Transverse colon (tissue), 4 donors: ENCODE measurements at regions not wholly inside any gene's neighbourhood (a gene's known extent, or its start where the extent isn't known, plus 50 kb on each side); places are given as distances from the start of the nearest gene placed in this dataset.

Experiments used
- DNase-seq: peaks from one replicate; pipeline ENCODE4 v3.0.0-alpha.2; 2019
- H3K27ac ChIP-seq, 4 donors: fragments of 200-600 bp; sonication (generic); 2 replicates each; pipeline ENCODE4 v1.5.1; 2016 to 2018; ENCODE audit warnings: inconsistent platforms in 4 of 4
- H3K27me3 ChIP-seq: fragments of 200-600 bp; sonication (generic); 2 replicates; pipeline ENCODE4 v1.5.1; 2017; ENCODE audit warnings: inconsistent platforms
- H3K36me3 ChIP-seq, 4 donors: fragments of 200-600 bp; sonication (generic); 2 replicates each; pipeline ENCODE4 v1.5.1; 2017 to 2019; ENCODE audit warnings: inconsistent platforms in 4 of 4
- H3K4me1 ChIP-seq, 4 donors: fragments of 200-600 bp; sonication (generic); 2 replicates each; pipeline ENCODE4 v1.5.1; 2017 to 2020; ENCODE audit warnings: inconsistent platforms in 4 of 4
- H3K4me3 ChIP-seq, 4 donors: fragments of 200-600 bp; sonication (generic); 1 replicate in 1 of 4; 2 replicates in 3 of 4; pipeline versions ENCODE4 v1.5.1 to v1.6.1; 2017 to 2019; ENCODE audit warnings: inconsistent platforms in 4 of 4
- H3K9me3 ChIP-seq, 2 donors: fragments of 200-600 bp; sonication (generic); 2 replicates each; pipeline ENCODE4 v1.5.1; 2017 to 2019; ENCODE audit warnings: inconsistent platforms in 2 of 2
- EP300 ChIP-seq: sonication (generic); formaldehyde crosslinking; IDR thresholded peaks from one replicate; pipeline ENCODE4 v1.6.1; 2017; ENCODE audit warnings: antibody characterized with exemption, low read depth
- POLR2A ChIP-seq: fragments of 450-650 bp; IDR thresholded peaks from one replicate; pipeline ENCODE4 v1.6.1; 2016; ENCODE audit warnings: antibody characterized with exemption, mild to moderate bottlenecking, moderate library complexity
- POLR2AphosphoS5 ChIP-seq, 3 donors: sonication (generic); formaldehyde crosslinking; IDR thresholded peaks; one replicate each; pipeline ENCODE4 v1.6.1; 2016; ENCODE audit warnings: antibody characterized with exemption in 3 of 3
- WGBS, 2 donors: methylation state at CpG; one replicate each; pipeline ENCODE4 v1.1.5; 2018; ENCODE audit warnings: low coverage in 1 of 2; 5-methylcytosine and 5-hydroxymethylcytosine counted together
- in situ Hi-C, 4 donors: fragments of 200-750 bp; cut with MboI; loops; one replicate each; pipeline versions ENCODE4 v1.15.0 to v1.15.1; 2017; ENCODE audit warnings: low sequenced_read_pairs in 3 of 4, low pct_ligation_motif_present in 1 of 4, low pct_unique_long_range_greater_than_20kb in 1 of 4
- intact Hi-C: fragments of 100-400 bp; cut with DNase I; formaldehyde crosslinking; loops from one replicate; pipeline ENCODE4 v1.15.1; 2023; ENCODE audit warnings: low total_unique reads
- TF ChIP-seq, protein P1 (sequence below), 5 experiments: fragments of 200-600 bp in 3 of 5; fragments of 450-650 bp in 2 of 5; sonication (generic) in 3 of 5; IDR thresholded peaks; 1 replicate in 2 of 5; 2 replicates in 3 of 5; pipeline ENCODE4 v1.5.1; 2016 to 2017; ENCODE audit warnings: antibody characterized with exemption in 5 of 5, inconsistent platforms in 3 of 5, mild to moderate bottlenecking in 2 of 5, moderate library complexity in 1 of 5

DNA sequence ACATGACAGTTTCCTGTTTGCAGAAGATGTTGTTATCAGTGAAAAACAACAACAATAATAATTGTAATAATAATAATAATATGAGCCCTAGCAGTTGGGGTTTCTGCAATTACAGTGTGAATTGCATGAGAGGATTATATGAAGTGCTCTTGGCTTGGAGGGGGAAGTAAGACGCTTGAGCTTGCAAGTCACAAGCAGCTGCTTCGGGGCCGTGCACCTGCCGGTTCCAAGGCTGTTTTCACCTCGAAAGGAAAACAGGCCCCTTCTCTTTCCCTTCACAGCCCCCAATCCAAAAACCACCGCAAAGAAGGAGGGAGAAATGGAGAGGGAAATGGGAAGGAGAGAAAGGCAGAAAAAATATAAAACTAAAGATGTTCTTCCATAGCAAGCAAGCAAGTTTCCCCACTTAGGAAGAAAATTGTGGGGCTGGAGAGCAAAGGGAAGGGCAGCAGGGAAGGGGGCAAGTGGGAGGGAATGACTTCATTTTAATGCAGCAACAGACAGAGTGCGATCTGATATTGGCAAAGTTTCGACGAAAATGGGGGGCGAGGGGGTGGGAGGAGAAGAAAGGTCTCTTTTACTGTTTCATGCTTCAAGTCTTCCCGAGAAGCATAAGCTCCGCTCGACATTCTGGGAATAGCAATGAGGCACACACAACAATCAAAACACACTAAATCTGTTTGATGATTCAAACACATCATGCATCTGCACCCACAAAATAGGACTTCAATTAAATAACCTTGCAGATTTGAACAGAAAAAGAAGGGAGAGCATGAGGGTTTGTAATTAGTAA, 284.2 kb upstream of the ATP11B start:
- no peaks in the 10 kb centered on the region for H3K36me3 ChIP-seq
- no peak for DNase-seq
- 51 to 76% methylated on average over 4 to 13 of the region's 13 CpGs for WGBS, 2 donors
- H3K4me1 ChIP-seq, result no peaks in the 10 kb centered on the region
- H3K27me3 ChIP-seq, result no peaks in the 10 kb centered on the region
- in situ Hi-C loops, result no loop called here
- H3K4me3 ChIP-seq, result no peak overlapping the region
- H3K9me3 ChIP-seq, result no peaks in the 10 kb centered on the region
- no peak overlapping the region for H3K27ac ChIP-seq
- intact Hi-C loops, result no loop called here
- no peak for TF ChIP-seq POLR2A
- TF ChIP-seq POLR2AphosphoS5 (IDR thresholded peaks at IDR 0.05), result no peak
- TF ChIP-seq, protein P1, sequence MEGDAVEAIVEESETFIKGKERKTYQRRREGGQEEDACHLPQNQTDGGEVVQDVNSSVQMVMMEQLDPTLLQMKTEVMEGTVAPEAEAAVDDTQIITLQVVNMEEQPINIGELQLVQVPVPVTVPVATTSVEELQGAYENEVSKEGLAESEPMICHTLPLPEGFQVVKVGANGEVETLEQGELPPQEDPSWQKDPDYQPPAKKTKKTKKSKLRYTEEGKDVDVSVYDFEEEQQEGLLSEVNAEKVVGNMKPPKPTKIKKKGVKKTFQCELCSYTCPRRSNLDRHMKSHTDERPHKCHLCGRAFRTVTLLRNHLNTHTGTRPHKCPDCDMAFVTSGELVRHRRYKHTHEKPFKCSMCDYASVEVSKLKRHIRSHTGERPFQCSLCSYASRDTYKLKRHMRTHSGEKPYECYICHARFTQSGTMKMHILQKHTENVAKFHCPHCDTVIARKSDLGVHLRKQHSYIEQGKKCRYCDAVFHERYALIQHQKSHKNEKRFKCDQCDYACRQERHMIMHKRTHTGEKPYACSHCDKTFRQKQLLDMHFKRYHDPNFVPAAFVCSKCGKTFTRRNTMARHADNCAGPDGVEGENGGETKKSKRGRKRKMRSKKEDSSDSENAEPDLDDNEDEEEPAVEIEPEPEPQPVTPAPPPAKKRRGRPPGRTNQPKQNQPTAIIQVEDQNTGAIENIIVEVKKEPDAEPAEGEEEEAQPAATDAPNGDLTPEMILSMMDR (IDR thresholded peaks at IDR 0.05), result no peak
- no peak for TF ChIP-seq EP300

DNA sequence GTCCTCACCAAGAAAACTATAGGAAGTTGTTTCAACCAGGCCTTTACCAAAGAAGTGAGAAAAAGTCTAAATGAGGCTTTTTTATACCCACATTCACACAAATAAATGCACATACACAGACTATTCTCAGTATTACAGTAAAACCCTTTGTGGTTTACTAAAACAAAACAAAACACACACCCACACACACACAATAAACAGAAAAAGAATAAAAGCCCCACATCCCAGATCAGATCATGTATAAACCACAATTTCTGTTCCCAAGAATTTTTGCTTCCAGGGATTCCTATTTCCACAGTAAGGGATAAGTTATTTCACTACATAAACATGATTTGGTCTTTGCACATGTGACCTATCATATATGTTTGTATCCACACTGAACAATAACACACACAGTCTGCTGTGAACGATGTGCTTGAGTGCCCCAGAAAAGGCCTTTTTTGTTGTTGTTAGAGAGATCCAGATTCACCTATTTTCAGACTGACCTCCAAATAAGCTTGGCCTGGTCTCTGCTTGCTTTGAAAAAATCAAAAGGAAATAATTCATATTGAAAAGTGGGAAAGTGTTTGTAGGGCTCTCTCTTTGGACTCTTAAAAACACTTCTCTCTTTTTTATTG, 283.4 kb upstream of the ATP11B start:
- no peak for TF ChIP-seq EP300
- TF ChIP-seq POLR2AphosphoS5 (IDR thresholded peaks at IDR 0.05), result no peak
- TF ChIP-seq, protein P1 (IDR thresholded peaks at IDR 0.05), result no peak
- TF ChIP-seq POLR2A, result no peak
- Histone ChIP-seq H3K27ac (no peak overlapping the region), H3K4me3 (no peak overlapping the region), H3K4me1 (no peaks in the 10 kb centered on the region), H3K9me3 (no peaks in the 10 kb centered on the region), H3K36me3 (no peaks in the 10 kb centered on the region), H3K27me3 (no peaks in the 10 kb centered on the region)
- intact Hi-C loops, result no loop called here
- WGBS, 2 donors, result 44 to 62% methylated on average over 1 of the region's 1 CpG
- DNase-seq, result no peak
- in situ Hi-C loops, result no loop called here

DNA sequence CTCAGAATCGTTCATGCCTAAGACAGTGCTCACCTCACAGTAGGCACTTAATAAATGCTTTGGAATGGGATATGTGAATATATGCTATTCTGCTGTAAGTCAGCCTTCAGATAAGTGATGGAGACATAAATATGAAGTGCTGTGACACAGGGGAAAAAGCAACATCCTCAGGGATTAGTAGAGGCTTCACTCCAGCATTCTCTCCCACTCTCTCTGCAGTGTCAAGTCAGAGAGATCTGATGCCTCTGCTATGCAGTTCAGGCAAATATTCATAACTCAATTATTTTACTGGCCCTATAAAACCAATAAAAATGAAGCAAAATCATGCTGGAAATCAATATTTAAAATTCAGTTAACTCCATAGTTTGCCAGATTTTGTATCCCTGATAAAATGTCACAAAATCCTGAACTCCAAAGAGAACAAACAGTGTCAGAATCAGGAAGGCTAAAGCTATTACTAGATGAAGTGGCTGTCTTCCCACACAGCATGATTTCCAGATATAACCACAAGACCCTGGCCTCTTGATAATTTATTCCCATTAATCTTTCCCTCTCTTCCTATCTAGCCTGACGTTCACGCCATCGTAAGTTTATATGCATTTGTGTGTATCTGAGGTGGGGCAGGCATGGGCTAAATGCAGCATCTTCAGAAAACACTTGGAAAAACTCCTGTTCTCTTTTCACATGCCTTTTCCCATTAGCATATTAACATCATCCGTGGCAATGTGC, 278.9 kb upstream of the ATP11B start:
- Histone ChIP-seq H3K4me3 (no peak overlapping the region), H3K4me1 (no peaks in the 10 kb centered on the region), H3K27me3 (no peaks in the 10 kb centered on the region), H3K9me3 (no peaks in the 10 kb centered on the region), H3K27ac (no peak overlapping the region), H3K36me3 (no peaks in the 10 kb centered on the region)
- TF ChIP-seq, protein P1 (IDR thresholded peaks at IDR 0.05), result no peak
- no peak for TF ChIP-seq POLR2AphosphoS5 (IDR thresholded peaks at IDR 0.05)
- in situ Hi-C loops, result no loop called here
- WGBS, 2 donors, result 67 to 72% methylated on average over 5 of the region's 5 CpGs
- DNase-seq, result no peak
- intact Hi-C loops, result no loop called here

DNA sequence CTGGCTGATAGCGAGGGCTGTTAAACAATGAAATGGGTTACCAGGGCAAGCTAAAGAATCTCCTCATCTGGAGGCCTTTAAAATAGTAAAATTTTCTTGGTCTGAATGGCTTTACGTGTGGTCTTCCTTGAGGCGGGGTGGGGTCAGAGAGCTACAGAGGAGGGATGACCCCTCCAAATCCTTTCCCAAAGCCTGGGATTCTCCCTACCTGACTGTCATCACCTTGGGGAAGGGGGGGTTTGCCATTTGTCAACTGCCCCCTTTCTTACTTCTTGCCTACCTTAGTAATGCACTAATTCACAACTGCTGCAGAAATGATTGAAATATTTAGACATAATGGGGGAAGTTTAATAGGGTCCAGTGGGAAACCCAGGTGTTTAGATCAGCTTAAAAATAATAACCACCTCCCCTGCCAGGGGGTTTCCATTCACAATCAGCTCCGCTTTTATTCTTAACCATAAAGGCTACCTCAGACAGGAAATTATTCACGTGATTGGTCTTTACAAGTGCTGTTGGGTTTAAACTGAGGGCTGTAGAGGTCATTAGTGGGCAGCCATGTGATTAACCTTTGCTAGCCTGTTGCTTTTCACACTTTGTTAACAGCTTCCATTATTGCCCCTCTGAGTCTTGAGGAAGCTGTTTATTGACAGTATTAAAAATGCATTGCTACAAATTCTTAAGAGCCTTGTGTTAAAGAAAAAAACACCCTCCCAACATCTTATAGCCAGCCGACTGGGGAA, 276.5 kb upstream of the ATP11B start:
- no peak for TF ChIP-seq POLR2A
- no peak for TF ChIP-seq POLR2AphosphoS5 (IDR thresholded peaks at IDR 0.05)
- TF ChIP-seq, protein P1 (IDR thresholded peaks at IDR 0.05), result no peak
- TF ChIP-seq EP300, result no peak
- in situ Hi-C loops (no loop called here), intact Hi-C loops (no loop called here)
- H3K27ac ChIP-seq, result no peak overlapping the region
- no peak overlapping the region for H3K4me3 ChIP-seq
- no peaks in the 10 kb centered on the region for H3K36me3 ChIP-seq
- DNase-seq, result no peak
- H3K9me3 ChIP-seq, result no peaks in the 10 kb centered on the region
- no peaks in the 10 kb centered on the region for H3K27me3 ChIP-seq
- WGBS, 2 donors, result 64 to 67% methylated on average over 4 to 6 of the region's 6 CpGs
- H3K4me1 ChIP-seq, result no peaks in the 10 kb centered on the region
